NOMO-1 treated with DMSO at 0.1 percent for 48 hours (cell line): ENCODE measurements at regions not wholly inside any gene's neighbourhood (a gene's known extent, or its start where the extent isn't known, plus 50 kb on each side); places are given as distances from the start of the nearest gene placed in this dataset.
"Not testable (repeated sequence)": the region's sequence is repeated elsewhere in the genome, so short reads cannot be mapped to it uniquely, and the experiment has no call there.

Experiments used
- DNase-seq: peaks from one replicate; lab custom pipeline; 2025; ENCODE audit not compliant: unreplicated experiment; lab: John Stamatoyannopoulos, UW

DNA sequence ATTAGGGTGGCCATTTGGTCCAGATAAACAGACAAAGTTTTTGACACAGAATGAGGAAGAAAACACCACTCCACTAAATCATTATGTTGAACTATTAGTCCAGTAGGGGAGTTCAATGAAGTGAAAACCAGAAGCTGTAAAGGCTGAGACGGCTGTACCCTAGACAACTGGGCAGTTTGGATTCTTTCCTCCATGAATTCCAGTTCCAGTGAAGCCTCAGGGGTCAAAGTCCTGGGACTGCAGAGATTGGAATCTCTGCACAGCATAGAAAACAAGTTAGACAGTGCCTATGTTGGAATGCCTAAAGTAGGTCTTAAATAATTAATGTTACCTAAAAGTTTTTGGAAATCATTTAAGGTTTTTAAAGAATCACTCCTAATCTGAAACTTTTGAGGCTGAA lies 86.5 kb upstream of the PGR start:
- not testable (repeated sequence) for DNase-seq

DNA sequence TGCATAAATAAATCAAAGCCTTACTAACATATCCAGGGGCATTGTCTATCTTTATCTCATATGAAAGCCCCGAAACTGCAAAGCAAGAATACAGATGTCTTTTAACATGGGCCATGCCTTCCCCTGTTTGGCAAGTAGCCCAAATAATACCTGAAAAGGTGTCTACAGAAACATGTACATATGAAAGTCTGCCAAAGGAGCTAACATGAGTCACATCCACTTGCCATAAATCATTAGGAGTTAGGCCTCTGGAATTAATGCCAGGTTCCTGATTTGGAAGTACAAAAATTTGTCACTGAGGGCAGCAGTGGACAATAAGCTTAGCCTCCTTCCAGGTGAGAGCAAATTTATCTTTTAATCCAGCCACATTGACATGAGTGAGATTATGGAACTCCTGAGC lies 85.5 kb upstream of the PGR start:
- DNase-seq: no peak

DNA sequence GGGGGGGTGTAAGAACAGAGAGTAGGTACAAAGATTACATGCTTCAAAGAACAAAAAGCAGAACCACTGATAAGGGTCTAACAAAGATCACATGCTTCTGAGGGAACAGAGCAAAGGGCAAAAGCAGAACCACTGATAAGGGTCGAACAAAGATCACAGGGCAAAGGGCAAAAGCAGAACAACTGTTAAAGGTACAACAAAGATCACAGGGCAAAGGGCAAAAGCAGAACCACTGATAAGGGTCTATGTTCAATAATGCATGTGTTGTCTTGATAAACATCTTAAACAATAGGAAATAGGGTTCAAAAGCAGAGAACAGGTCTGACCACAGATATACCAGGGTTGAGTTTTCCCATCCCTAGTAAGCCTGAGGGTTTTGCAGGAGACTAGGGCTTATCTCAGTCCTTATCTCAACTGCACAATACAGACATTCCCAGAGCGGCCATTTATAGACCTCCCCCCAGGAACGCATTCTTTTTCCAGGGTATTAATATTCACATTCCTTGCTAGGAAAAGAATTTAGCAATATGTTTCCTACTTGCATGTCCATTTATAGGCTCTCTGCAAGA lies 81.9 kb upstream of the PGR start:
- DNase-seq: no peak

DNA sequence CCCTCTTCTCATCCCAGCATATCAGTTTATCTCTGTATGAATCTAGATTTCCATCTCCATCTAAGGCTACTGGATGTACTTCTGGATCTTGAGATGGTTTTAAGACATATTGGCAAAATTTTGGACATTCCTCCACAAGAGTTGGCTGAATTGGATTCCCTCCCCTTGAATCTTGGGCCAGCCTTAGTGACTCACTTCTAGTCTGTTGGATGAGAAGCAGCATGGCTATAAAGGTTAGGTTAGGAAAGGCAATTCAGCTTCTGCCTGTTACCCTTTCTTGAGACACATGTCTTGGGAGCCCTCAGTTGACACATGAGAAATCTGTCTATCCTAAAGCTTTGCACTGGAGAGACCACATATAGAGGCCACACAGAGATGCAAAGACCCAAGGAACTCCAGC lies 73.0 kb upstream of the PGR start:
- DNase-seq: no peak

DNA sequence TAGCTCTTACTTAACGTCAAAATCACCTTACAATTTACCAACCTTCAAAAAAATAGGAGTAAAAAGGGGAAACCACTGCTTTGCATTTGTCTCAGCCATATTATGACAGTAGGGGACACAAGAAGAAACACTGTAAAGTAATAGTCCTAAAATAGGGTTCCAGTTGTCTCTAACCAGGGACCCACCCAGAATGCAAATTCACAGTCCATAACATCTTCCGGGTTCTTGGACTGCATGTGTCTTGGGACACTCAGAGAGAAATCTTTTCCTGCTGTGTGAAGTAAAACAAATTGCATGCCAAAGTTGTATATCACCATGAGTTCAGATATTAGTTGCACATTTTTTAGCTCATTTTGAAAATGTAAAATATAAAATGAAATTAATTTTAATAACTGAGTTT lies 69.8 kb upstream of the PGR start:
- DNase-seq: no peak

DNA sequence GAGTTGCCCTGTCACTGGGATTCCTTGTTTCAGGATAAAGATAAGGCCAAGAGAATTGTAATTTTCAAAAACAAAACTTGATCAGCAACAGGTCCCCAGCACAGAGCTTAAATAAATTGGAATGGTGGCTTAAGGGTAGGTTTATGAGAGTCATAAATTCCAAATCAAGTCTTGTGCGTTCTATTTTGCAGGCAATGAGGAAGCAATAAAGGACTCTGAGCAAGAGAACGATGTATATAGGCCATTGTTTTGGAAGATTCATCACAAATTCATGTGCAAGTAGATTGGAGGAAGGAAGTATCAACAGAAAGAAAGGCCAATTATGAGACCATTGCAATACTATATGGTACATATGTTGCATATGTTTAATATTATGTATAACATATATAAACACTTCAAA lies 65.7 kb upstream of the PGR start:
- no peak for DNase-seq

DNA sequence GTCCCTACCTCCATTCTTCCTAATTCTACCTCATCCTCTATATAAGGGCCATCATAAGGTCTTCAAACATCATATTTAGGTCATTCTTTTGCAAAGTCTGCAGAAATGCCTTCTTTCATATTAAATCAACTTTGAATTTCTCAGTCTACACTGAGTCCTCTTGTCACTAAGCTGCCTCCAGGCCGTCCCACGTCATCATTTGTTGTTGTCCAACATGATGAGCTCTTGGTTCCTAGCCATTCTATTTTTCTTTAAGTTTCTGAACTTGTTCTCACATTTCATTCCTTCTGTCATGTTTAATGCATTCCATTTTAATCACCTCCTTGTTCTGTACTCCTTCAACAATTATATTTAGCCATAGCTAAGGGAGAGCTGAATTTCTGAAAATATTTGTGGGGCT lies 59.2 kb upstream of the PGR start:
- DNase-seq: no peak

DNA sequence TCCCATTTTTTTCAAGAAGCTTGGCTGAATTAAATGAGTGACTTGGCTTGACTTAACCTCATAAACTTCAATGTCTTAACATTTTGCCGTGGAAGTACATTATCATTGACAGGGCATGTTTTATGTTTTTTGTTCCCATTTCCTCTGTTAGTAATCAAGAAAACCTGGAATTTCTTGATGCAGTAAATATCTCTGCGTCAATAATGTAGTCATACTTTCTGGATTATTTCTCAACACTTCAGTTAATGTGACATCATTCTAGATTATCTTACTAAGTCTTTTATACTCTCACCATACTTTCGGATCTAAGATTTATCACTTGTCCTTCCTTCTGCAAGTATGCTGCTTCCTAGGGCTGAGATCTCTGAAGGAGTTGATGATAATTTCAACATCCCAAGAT lies 58.6 kb upstream of the PGR start:
- DNase-seq: no peak

DNA sequence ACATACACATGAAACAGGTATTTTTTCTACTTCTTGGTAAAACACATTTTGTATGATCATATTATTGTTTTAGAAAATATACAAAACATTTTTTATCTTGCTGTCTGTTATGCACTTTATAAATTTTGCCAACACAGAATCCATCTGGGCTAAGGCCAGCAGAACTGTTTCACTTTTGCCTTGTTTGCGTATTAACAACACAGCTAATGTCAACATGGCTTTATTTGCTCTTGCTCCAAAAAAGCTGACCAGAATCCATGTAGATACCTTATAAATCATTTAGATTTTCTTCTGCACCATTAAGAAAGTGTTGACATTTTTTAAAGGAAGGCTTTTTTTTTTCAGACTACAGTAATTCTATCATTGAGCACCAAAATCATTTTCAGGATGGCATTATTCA lies 58.1 kb upstream of the PGR start:
- DNase-seq: no peak

DNA sequence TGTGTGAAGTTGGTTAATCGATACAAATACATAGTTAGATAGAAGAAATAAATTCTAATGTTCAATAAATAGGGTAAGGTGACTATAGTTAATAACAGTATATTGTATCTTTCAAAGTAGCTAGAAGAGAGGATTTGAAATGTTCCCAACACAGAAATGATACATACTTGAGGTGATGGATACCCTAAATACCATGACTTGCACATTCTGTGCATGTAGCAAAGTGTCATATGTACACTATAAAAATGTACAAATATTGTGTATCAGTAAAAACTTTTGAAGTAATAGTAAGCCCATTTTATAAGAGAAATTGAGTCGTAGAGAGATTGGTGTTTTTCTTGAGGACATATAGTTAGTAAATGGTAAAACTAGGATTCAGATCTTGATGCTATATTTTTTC lies 56.4 kb upstream of the PGR start:
- no peak for DNase-seq

DNA sequence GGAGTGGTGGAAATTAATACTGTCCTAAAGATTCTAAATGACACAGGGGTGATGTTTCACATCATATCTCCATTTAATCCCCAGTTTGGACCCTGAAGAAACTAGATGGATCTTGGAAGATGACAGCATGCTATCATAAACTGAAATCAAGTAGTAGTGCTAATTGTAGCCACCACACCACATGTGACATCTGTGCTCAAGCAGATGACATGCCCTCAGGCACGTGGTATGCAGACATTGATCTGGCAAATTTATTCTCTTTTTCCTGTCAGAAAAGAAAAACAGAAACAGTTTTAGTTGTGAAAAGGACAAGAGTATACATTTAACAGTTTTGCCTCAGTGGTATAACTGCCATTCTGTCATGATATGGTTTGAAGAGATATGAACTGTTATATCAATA lies 52.9 kb upstream of the PGR start:
- DNase-seq: no peak

DNA sequence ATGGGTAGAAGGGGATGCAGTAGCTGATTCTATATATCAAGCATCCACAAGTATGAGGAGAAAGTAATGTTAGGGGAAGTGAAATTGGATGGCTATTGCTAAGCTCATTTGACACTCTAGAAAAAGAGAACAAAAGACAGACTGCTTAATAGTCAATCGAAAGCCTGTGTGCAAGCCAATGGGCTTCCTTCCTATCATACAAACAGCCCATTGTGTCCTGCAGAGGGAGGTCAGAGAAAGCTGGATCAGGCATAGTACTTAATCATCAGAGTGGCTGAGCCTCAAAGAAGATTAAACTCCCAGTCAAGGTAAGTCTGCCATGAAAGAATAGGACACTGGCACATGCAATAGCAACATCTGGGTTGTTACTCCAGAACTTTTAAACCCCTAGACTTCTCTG lies 50.9 kb upstream of the PGR start:
- DNase-seq: no peak
